ENCODE measurements at regions not wholly inside any gene's neighbourhood (a gene's known extent, or its start where the extent isn't known, plus 50 kb on each side); places are given as distances from the start of the nearest gene placed in this dataset.
"Not testable (repeated sequence)": the region's sequence is repeated elsewhere in the genome, so short reads cannot be mapped to it uniquely, and the experiment has no call there.

- DNase-seq (ENCODE audit: low read depth), result no peak
- no peak overlapping the region for H3K4me3 ChIP-seq (ENCODE audit: low read depth, low read length)
- no peak for TF ChIP-seq CTCF (conservative IDR thresholded peaks at IDR 0.05; ENCODE audit: low read depth, low read length)
Measured at GRCh38 chr1:157198619-157199420, 60.6 kb upstream of the ETV3 start.

GRCh38 chr1:157197906-157198435 lies 59.8 kb upstream of the ETV3 start:
- no peak for TF ChIP-seq CTCF (conservative IDR thresholded peaks at IDR 0.05; ENCODE audit: low read depth, low read length)
- H3K4me3 ChIP-seq (ENCODE audit: low read depth, low read length), result no peak overlapping the region
- DNase-seq (ENCODE audit: low read depth), result no peak

GRCh38 chr1:157196670-157197456 lies 58.7 kb upstream of the ETV3 start:
- TF ChIP-seq CTCF (conservative IDR thresholded peaks at IDR 0.05; ENCODE audit: low read depth, low read length), result peak; percentile 36
- not testable (repeated sequence) for H3K4me3 ChIP-seq (ENCODE audit: low read depth, low read length)
- DNase-seq (ENCODE audit: low read depth), result peak; percentile 15

GRCh38 chr1:157196245-157196543 lies 58.0 kb upstream of the ETV3 start:
- H3K4me3 ChIP-seq (ENCODE audit: low read depth, low read length), result no peak overlapping the region
- TF ChIP-seq CTCF (conservative IDR thresholded peaks at IDR 0.05; ENCODE audit: low read depth, low read length), result no peak
- DNase-seq (ENCODE audit: low read depth), result no peak

- DNase-seq (ENCODE audit: low read depth), result no peak
- no peak for TF ChIP-seq CTCF (conservative IDR thresholded peaks at IDR 0.05; ENCODE audit: low read depth, low read length)
- no peak overlapping the region for H3K4me3 ChIP-seq (ENCODE audit: low read depth, low read length)
Measured at GRCh38 chr1:157195521-157196244, 57.5 kb upstream of the ETV3 start.

- no peak for DNase-seq (ENCODE audit: low read depth)
- TF ChIP-seq CTCF (conservative IDR thresholded peaks at IDR 0.05; ENCODE audit: low read depth, low read length), result no peak
- no peak overlapping the region for H3K4me3 ChIP-seq (ENCODE audit: low read depth, low read length)
Measured at GRCh38 chr1:157194731-157195520, 56.7 kb upstream of the ETV3 start.

Data from choroid plexus epithelial cell (primary cell).